ENCODE measurements at regions not wholly inside any gene's neighbourhood (a gene's known extent, or its start where the extent isn't known, plus 50 kb on each side); places are given as distances from the start of the nearest gene placed in this dataset.

DNA sequence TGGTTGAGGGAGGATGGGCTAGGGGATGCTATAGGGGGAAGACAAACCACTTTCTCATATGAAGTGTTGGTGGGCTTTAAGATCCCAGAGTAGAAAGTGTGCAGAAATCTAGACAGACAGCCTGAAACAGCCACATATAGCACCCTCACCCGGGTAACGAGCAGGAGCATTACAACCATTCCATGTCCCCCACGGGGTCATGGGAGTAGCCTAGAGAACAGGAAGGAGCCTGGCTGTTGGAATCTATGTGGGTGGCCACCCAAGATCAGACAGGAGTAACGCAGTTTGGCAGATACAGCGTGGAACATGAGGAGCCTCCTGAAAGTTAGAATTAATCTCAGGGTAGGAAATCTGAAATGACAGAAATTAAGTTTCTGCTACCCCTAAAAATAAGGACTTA lies 146.1 kb upstream of the RAI14 start:
- no peak overlapping the region for H3K4me3 ChIP-seq
- TF ChIP-seq CTCF (IDR thresholded peaks at IDR 0.05) (no peak), POLR2A (IDR thresholded peaks at IDR 0.05) (no peak)
- no peaks in the 10 kb centered on the region for H3K36me3 ChIP-seq (replicated peaks in 1 of 2; ENCODE audit: insufficient read depth in 1 of 2, low read depth in 2 of 2)
- H3K4me1 ChIP-seq = peaks cover 17% of the 10 kb centered on the region
- no peak for ATAC-seq
- WGBS, 2 donors = 68 to 72% methylated on average over 5 of the region's 5 CpGs
- no peak for DNase-seq
- H3K9me3 ChIP-seq = no peaks in the 10 kb centered on the region
- intact Hi-C loops (cut with DNase I) = no loop called here
- H3K27me3 ChIP-seq = no peaks in the 10 kb centered on the region
- no peak overlapping the region for H3K27ac ChIP-seq

GRCh38 chr5:34511063-34511462 lies 145.1 kb upstream of the RAI14 start:
- no peaks in the 10 kb centered on the region for H3K27me3 ChIP-seq
- 12 to 26% methylated on average over 4 of the region's 4 CpGs for WGBS, 2 donors
- H3K9me3 ChIP-seq = no peaks in the 10 kb centered on the region
- peak overlapping the region in 2 of 4 donors; percentile 33 to 62 for H3K27ac ChIP-seq
- peaks cover 17% of the 10 kb centered on the region for H3K4me1 ChIP-seq
- TF ChIP-seq POLR2A (IDR thresholded peaks at IDR 0.05) (no peak), CTCF (IDR thresholded peaks at IDR 0.05) (no peak)
- H3K36me3 ChIP-seq (replicated peaks in 1 of 2; ENCODE audit: insufficient read depth in 1 of 2, low read depth in 2 of 2) = no peaks in the 10 kb centered on the region
- intact Hi-C loops (cut with DNase I) = no loop called here
- no peak overlapping the region for H3K4me3 ChIP-seq
- DNase-seq = no peak
- peak; percentile 12 for ATAC-seq

DNA sequence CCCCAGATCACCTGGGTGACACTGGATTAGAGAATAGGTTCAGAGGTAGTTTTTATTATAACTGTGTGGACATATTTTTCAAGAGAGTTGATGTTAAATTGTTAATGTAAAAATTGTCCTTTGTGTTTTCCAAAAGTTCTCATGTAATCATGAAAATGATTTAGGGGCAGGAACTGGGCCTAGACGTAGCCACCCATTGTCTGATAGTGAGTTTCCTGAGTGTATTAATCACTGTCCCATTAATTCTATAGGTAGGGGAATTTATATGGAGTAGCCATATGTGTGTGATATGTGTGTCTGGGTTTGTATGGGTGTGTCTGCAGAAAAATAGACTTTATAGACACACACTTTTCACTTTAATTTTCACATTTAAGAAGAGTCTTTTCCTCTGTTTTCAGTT lies 144.6 kb upstream of the RAI14 start:
- Histone ChIP-seq H3K27ac (peak overlapping the region in 1 of 4 donors; percentile 62), H3K4me1 (peaks cover 17% of the 10 kb centered on the region), H3K36me3 (replicated peaks in 1 of 2; ENCODE audit: insufficient read depth in 1 of 2, low read depth in 2 of 2) (no peaks in the 10 kb centered on the region), H3K27me3 (no peaks in the 10 kb centered on the region), H3K9me3 (no peaks in the 10 kb centered on the region), H3K4me3 (no peak overlapping the region)
- TF ChIP-seq CTCF (IDR thresholded peaks at IDR 0.05) (no peak), POLR2A (IDR thresholded peaks at IDR 0.05) (no peak)
- 33 to 39% methylated on average over 1 of the region's 1 CpG for WGBS, 2 donors
- no peak for DNase-seq
- intact Hi-C loops (cut with DNase I) = no loop called here
- ATAC-seq = no peak

DNA sequence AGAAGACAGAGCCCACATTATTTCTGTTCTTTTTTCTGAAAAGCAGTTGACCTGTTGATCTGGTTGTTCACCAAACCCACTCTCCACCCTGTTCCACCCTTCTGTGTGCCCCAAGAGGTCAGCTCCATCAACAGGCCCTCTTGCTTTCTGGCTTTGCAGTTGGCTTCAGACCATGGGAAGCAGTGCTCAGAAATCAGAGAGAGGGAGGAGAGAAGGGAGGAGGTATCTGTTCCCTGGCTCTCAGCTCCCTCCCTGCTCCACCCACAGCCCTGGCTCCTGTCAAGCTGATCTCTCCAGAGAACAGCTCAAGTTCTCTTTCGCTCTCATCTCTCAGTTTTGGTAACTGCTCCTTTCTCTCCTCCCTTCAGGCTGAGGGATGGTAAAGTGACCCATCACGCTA lies 144.2 kb upstream of the RAI14 start:
- Histone ChIP-seq H3K9me3 (no peaks in the 10 kb centered on the region), H3K4me1 (peaks cover 17% of the 10 kb centered on the region), H3K36me3 (replicated peaks in 1 of 2; ENCODE audit: insufficient read depth in 1 of 2, low read depth in 2 of 2) (no peaks in the 10 kb centered on the region), H3K27ac (no peak overlapping the region), H3K4me3 (no peak overlapping the region), H3K27me3 (no peaks in the 10 kb centered on the region)
- ATAC-seq (no peak), DNase-seq (no peak)
- intact Hi-C loops (cut with DNase I) = no loop called here
- 78 to 83% methylated on average over 2 of the region's 2 CpGs for WGBS, 2 donors
- TF ChIP-seq POLR2A (IDR thresholded peaks at IDR 0.05) = no peak
- no peak for TF ChIP-seq CTCF (IDR thresholded peaks at IDR 0.05)

DNA sequence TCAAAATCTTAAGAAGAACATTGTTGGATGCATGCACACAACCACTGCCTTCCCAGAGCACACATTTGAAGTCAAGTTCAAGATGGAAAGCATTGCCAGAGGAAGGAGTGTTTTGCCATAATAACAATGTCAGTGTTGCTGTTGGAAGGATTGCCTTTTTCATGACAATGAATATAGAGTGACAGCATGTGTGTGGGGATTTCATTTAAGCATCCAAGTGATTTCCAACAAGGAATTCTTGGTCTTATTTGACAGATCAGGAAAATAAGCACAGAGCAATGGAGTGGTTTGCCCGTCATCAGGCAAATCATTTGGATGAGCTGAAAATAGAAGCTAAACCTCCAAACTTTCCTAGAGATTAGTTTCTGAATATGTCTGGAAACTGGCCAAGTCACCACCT lies 140.0 kb upstream of the RAI14 start:
- intact Hi-C loops (cut with DNase I) = no loop called here
- Histone ChIP-seq H3K27me3 (no peaks in the 10 kb centered on the region), H3K36me3 (replicated peaks in 1 of 2; ENCODE audit: insufficient read depth in 1 of 2, low read depth in 2 of 2) (no peaks in the 10 kb centered on the region), H3K9me3 (no peaks in the 10 kb centered on the region), H3K27ac (no peak overlapping the region), H3K4me1 (peaks cover 9% of the 10 kb centered on the region), H3K4me3 (no peak overlapping the region)
- ATAC-seq (no peak), DNase-seq (no peak)
- WGBS, 2 donors = 84 to 93% methylated on average over 1 of the region's 1 CpG
- TF ChIP-seq CTCF (IDR thresholded peaks at IDR 0.05) = no peak
